ENCODE measurements at regions not wholly inside any gene's neighbourhood (a gene's known extent, or its start where the extent isn't known, plus 50 kb on each side); places are given as distances from the start of the nearest gene placed in this dataset.

GRCh38 chr5:2027790-2028189, 145.1 kb upstream of the IRX4 start:
- POLR2A ChIA-PET, result no interaction called here
- intact Hi-C loops (cut with micrococcal nuclease), result loop anchor here (10.0 kb wide), 1 partner anchor 353 kb away; no protein-coding TSS in a partner anchor
- H3K27me3 ChIP-seq (ENCODE audit: insufficient read depth, low read length), result peaks cover 75% of the 10 kb centered on the region

More at GRCh38 chr5:2027790-2028189, 145.1 kb upstream of the IRX4 start:
- Histone ChIP-seq H3K4me1 (ENCODE audit: control insufficient read depth in 1 of 2, insufficient read depth in 2 of 2, low read length in 2 of 2) (no peaks in the 10 kb centered on the region), H4K20me1 (ENCODE audit: insufficient read depth) (no peaks in the 10 kb centered on the region), H2AFZ (ENCODE audit: low read depth, low read length, poor library complexity, severe bottlenecking) (no peak overlapping the region), H3K4me2 (ENCODE audit: low read length) (no peak overlapping the region), H3K79me2 (ENCODE audit: insufficient read depth, low read length) (no peaks in the 10 kb centered on the region), H3K4me3 (replicated peaks in 1 of 2; ENCODE audit: low read depth in 1 of 2, low read length in 2 of 2) (no peak overlapping the region), H3K27ac (ENCODE audit: low read depth, low read length) (no peak overlapping the region), H3K9ac (ENCODE audit: low read length) (no peak overlapping the region), H3K9me3 (ENCODE audit: control insufficient read depth in 1 of 2, insufficient read depth in 1 of 2, low read depth in 1 of 2, low read length in 2 of 2) (no peaks in the 10 kb centered on the region), H3K36me3 (ENCODE audit: control insufficient read depth in 1 of 2, insufficient read depth in 2 of 2, low read length in 2 of 2) (no peaks in the 10 kb centered on the region), H3K9me2 (ENCODE audit: insufficient read depth) (no peaks in the 10 kb centered on the region)
- BruUV-seq (replicated peaks), result no TSS peak
- TF ChIP-seq EZH2 (IDR thresholded peaks at IDR 0.05) (no peak), MAX (IDR thresholded peaks at IDR 0.05) (no peak), TCF7L2 (IDR thresholded peaks at IDR 0.05; ENCODE audit: borderline replicate concordance, extremely low read depth, insufficient read depth, insufficient read length) (no peak), EGR1 (IDR thresholded peaks at IDR 0.05; ENCODE audit: low read depth) (no peak), YY1 (IDR thresholded peaks at IDR 0.05; ENCODE audit: extremely low read depth, insufficient replicate concordance, low read depth, low read length) (no peak), ATF3 (IDR thresholded peaks at IDR 0.05) (no peak), RAD21 (IDR thresholded peaks at IDR 0.05; ENCODE audit: low read depth) (no peak), JUND (IDR thresholded peaks at IDR 0.05) (no peak), ELF1 (IDR thresholded peaks at IDR 0.05; ENCODE audit: borderline replicate concordance, low read depth) (no peak), POLR2AphosphoS5 (IDR thresholded peaks at IDR 0.05; ENCODE audit: low read depth, low read length) (no peak), ZNF274 (IDR thresholded peaks at IDR 0.05; ENCODE audit: low read depth, low read length) (no peak), FOSL1 (IDR thresholded peaks at IDR 0.05; ENCODE audit: low read depth) (no peak), SIN3A (IDR thresholded peaks at IDR 0.05; ENCODE audit: low read depth) (no peak), CTCF (IDR thresholded peaks at IDR 0.05 in 2 of 3, conservative IDR thresholded peaks at IDR 0.05 in 1 of 3; ENCODE audit: borderline replicate concordance in 1 of 3, insufficient read depth in 1 of 3, low read depth in 2 of 3, low read length in 2 of 3) (no peak), ZFX (IDR thresholded peaks at IDR 0.05) (no peak), CEBPB (IDR thresholded peaks at IDR 0.05; ENCODE audit: low read depth) (no peak)
- ATAC-seq, result no peak
- RAD21 ChIA-PET (ENCODE audit: low non-redundant PET in 1 of 2, low total read pairs in 2 of 2, uncharacterized antibody in 2 of 2, unreplicated experiment in 2 of 2), result no interaction called here
- CTCF ChIA-PET, result no interaction called here
- no peak for DNase-seq (ENCODE audit: low read depth, low spot score)

Data from HCT116 (cell line).